Breast epithelium (tissue), 3 donors: ENCODE measurements at regions not wholly inside any gene's neighbourhood (a gene's known extent, or its start where the extent isn't known, plus 50 kb on each side); places are given as distances from the start of the nearest gene placed in this dataset.

Source experiments
- POLR2A ChIP-seq: fragments of 450-650 bp; IDR thresholded peaks from one replicate; pipeline ENCODE4 v1.6.1; 2016; ENCODE audit warnings: antibody characterized with exemption, mild to moderate bottlenecking, moderate library complexity
- POLR2AphosphoS5 ChIP-seq, 3 donors: sonication (generic); formaldehyde crosslinking; IDR thresholded peaks; one replicate each; pipeline ENCODE4 v1.6.1; 2017; ENCODE audit warnings: antibody characterized with exemption in 3 of 3
- TF ChIP-seq, protein P1 (sequence below), 3 donors: fragments of 450-650 bp; IDR thresholded peaks; one replicate each; pipeline ENCODE4 v1.5.1; 2016 to 2017; ENCODE audit warnings: antibody characterized with exemption in 3 of 3, mild to moderate bottlenecking in 3 of 3, moderate library complexity in 3 of 3

DNA sequence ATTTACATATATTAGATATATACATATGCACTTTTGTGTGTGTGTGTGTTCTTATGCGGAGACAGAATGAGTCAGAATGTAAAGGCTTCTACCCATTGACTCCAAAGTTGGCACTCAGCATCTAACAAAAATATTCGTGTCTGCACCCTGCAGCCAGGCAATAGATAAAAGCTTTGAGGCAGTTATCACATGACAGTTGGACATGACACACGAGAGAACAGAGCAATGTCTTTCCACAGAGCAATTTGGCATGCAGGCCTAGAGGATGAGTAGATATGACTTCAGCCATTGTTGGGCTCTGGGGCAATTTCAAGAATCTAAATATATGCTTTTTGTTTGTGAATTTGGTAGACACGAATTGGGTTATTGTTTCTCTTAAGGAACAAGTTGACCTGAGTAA, 391.2 kb downstream of the SLITRK2 start:
- TF ChIP-seq, protein P1, sequence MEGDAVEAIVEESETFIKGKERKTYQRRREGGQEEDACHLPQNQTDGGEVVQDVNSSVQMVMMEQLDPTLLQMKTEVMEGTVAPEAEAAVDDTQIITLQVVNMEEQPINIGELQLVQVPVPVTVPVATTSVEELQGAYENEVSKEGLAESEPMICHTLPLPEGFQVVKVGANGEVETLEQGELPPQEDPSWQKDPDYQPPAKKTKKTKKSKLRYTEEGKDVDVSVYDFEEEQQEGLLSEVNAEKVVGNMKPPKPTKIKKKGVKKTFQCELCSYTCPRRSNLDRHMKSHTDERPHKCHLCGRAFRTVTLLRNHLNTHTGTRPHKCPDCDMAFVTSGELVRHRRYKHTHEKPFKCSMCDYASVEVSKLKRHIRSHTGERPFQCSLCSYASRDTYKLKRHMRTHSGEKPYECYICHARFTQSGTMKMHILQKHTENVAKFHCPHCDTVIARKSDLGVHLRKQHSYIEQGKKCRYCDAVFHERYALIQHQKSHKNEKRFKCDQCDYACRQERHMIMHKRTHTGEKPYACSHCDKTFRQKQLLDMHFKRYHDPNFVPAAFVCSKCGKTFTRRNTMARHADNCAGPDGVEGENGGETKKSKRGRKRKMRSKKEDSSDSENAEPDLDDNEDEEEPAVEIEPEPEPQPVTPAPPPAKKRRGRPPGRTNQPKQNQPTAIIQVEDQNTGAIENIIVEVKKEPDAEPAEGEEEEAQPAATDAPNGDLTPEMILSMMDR (IDR thresholded peaks at IDR 0.05): no peak
- no peak for TF ChIP-seq POLR2A
- no peak for TF ChIP-seq POLR2AphosphoS5 (IDR thresholded peaks at IDR 0.05)
